Left ventricle myocardium inferior (tissue), 1 donor: ENCODE measurements at regions not wholly inside any gene's neighbourhood (a gene's known extent, or its start where the extent isn't known, plus 50 kb on each side); places are given as distances from the start of the nearest gene placed in this dataset.

ENCODE experiments used
- DNase-seq: peaks from one replicate; pipeline ENCODE4 v3.0.0-alpha.2; 2020
- H3K27ac ChIP-seq: fragments of 200-600 bp; replicated peaks from 2 replicates; pipeline ENCODE4 v1.8.0; 2021
- H3K27me3 ChIP-seq: fragments of 200-600 bp; 2 replicates; pipeline ENCODE4 v1.8.0; 2021; ENCODE audit warnings: low read depth
- H3K36me3 ChIP-seq: fragments of 200-600 bp; 2 replicates; pipeline ENCODE4 v1.8.0; 2021
- H3K4me1 ChIP-seq: fragments of 200-600 bp; 2 replicates; pipeline ENCODE4 v1.8.0; 2021
- H3K4me3 ChIP-seq: fragments of 200-600 bp; 2 replicates; pipeline ENCODE4 v1.8.0; 2021; ENCODE audit warnings: mild to moderate bottlenecking, moderate library complexity
- H3K9me3 ChIP-seq: fragments of 200-600 bp; replicated peaks from 2 replicates; pipeline ENCODE4 v1.8.0; 2021
- intact Hi-C: fragments of 100-400 bp; cut with micrococcal nuclease; formaldehyde crosslinking; loops from one replicate; pipeline ENCODE4 v1.11.0; 2022
- TF ChIP-seq, protein P1 (sequence below): fragments of 200-600 bp; IDR thresholded peaks from 2 replicates; pipeline ENCODE4 v1.8.0; 2021; ENCODE audit warnings: antibody characterized with exemption, mild to moderate bottlenecking, borderline replicate concordance
- donor health status: DM: no; HTN: yes; CAD: no; lungs with severe emphysema.

DNA sequence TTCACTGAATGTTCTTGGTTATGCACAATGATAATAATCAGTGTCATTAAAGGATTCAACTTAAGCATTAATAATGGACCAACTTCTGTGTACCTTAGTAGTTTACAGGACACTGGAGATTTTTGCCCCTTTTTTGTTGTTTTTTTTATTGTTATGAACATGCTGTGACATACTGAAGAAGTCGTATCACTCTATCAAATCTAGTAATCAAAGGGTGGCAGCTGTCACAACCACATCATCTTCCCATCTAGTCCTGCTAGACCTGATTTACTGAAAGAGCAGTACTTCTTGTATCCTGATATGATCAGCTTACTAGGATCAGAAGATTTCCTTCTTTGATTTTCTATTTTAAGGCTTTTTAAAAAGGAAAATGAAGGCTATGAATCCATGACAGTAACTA, 504.6 kb upstream of the CELF2 start:
- H3K4me1 ChIP-seq = peaks cover 4% of the 10 kb centered on the region
- no peak for DNase-seq
- no peak overlapping the region for H3K27ac ChIP-seq
- intact Hi-C loops = loop anchor here (5.0 kb wide), 1 partner anchor 434 kb away; no protein-coding TSS in a partner anchor
- no peaks in the 10 kb centered on the region for H3K9me3 ChIP-seq
- TF ChIP-seq, protein P1, sequence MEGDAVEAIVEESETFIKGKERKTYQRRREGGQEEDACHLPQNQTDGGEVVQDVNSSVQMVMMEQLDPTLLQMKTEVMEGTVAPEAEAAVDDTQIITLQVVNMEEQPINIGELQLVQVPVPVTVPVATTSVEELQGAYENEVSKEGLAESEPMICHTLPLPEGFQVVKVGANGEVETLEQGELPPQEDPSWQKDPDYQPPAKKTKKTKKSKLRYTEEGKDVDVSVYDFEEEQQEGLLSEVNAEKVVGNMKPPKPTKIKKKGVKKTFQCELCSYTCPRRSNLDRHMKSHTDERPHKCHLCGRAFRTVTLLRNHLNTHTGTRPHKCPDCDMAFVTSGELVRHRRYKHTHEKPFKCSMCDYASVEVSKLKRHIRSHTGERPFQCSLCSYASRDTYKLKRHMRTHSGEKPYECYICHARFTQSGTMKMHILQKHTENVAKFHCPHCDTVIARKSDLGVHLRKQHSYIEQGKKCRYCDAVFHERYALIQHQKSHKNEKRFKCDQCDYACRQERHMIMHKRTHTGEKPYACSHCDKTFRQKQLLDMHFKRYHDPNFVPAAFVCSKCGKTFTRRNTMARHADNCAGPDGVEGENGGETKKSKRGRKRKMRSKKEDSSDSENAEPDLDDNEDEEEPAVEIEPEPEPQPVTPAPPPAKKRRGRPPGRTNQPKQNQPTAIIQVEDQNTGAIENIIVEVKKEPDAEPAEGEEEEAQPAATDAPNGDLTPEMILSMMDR = no peak
- no peaks in the 10 kb centered on the region for H3K27me3 ChIP-seq
- H3K4me3 ChIP-seq = no peak overlapping the region
- H3K36me3 ChIP-seq = no peaks in the 10 kb centered on the region

DNA sequence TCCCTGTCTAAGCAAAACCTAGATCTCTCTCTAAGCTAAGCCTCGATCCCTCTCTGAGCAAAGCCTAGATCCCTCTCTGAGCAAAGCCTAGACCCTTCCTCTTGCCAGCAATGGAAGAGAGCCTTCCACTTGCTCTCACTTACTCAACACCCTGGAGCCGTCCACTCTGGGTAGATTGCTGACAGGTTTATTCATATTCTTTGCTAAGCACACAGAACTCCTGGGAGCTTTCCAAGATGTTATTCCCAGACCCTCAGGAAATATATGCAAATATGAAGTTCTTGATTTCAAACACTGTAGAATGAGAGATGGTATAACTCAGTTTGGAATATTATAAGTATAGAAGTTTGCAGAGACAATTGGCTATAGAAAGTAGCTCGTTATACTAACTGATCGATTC, 503.8 kb upstream of the CELF2 start:
- H3K4me1 ChIP-seq = peaks cover 4% of the 10 kb centered on the region
- H3K4me3 ChIP-seq = no peak overlapping the region
- DNase-seq = no peak
- TF ChIP-seq, protein P1 = no peak
- no peaks in the 10 kb centered on the region for H3K36me3 ChIP-seq
- intact Hi-C loops = loop anchor here (5.0 kb wide), 1 partner anchor 433 kb away; no protein-coding TSS in a partner anchor
- H3K9me3 ChIP-seq = no peaks in the 10 kb centered on the region
- H3K27ac ChIP-seq = no peak overlapping the region
- no peaks in the 10 kb centered on the region for H3K27me3 ChIP-seq

DNA sequence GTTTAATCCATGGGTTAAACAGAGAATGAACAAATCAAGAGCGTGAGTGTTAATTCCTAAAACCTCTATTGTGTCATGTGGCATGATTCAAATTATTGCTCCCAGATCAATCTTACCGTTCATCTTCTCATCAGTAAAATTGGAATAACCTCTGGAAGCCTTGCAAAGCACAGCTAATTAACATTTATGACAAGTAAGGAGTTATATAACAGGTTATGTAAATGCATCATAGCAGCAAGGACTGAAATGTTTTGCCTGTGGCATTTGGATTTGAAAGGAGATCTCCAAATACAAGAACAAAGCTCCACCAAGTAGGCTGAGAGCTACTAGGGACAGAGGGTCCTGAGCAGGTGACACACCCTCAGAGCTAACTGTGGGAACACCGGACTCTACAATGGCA, 502.9 kb upstream of the CELF2 start:
- no peaks in the 10 kb centered on the region for H3K36me3 ChIP-seq
- H3K4me1 ChIP-seq = peaks cover 4% of the 10 kb centered on the region
- no peak overlapping the region for H3K27ac ChIP-seq
- TF ChIP-seq, protein P1 = no peak
- no peaks in the 10 kb centered on the region for H3K9me3 ChIP-seq
- no peak overlapping the region for H3K4me3 ChIP-seq
- H3K27me3 ChIP-seq = no peaks in the 10 kb centered on the region
- no peak for DNase-seq
- intact Hi-C loops = loop anchor here (5.0 kb wide), 1 partner anchor 433 kb away; no protein-coding TSS in a partner anchor

DNA sequence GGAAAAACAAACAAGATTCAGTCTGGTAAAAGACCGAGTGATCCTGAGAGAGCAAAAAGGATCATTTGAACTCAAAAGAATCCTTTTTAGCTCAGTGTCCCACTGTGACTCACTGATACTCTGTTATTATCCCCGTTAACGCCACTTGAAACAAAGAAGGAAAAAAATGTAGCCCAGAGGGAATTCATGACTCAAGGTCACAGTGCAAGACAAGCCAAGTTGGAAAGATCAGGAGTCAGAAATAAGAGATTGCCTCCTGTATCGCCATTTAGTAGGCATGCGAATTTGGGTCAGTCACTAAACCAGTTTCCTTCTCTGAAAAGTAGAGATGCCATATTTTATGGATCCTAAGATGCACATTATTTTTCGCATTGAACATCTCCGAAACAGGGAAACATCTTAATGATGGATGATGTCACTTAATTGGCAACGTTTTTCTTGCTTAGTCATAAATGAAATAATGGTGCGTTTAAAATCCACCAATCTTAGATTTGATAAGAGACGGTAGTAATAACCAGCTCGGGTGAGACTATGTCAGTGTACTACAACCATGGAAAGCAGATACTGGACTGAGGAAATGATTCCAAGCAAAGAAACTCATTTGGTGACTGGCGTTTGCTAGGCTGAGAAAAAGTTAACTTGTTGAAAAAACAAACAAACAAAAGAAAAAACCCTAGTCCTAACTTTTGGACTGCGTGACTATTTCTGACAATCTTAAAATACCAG, 502.0 kb upstream of the CELF2 start:
- Histone ChIP-seq H3K36me3 (no peaks in the 10 kb centered on the region), H3K27ac (peak overlapping the region; percentile 53), H3K4me3 (no peak overlapping the region), H3K9me3 (no peaks in the 10 kb centered on the region), H3K27me3 (no peaks in the 10 kb centered on the region), H3K4me1 (peaks cover 4% of the 10 kb centered on the region)
- TF ChIP-seq, protein P1 = no peak
- intact Hi-C loops = no loop called here
- DNase-seq = no peak

DNA sequence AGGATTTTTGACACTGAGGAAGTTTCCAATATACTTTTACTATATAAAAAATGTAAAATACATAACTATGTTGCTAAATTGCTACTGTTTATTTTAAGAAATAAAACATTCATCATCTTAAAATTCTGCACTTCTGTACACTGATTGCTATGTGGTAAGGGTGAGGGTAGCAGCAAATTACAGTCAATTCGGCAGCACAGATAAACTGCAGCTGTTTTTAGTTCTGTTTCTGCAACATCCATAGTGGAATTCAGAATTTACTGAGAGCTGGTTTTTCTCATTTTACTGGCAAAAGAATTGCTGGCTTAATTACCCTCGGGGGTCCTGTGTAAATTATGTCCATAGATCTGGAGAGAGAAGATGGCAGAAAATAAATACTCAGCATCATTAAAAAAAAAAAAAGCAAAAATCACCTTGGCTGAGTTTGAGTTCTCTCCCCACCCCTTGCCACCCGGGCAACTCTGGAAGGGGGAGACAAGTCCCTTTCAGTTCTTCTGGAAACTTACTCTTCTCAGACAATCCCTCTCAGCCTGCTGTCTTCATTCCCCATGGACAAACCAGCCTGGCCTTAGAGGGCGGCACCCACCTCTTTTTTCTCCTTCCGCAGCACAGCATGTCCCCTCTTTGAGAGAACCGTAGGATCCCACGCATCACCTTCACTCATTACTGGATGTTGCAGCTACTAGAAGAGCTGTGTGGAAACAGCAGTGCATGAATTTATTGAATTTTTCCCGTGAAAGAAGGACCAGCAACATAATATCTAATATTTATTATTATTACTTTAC, 501.1 kb upstream of the CELF2 start:
- intact Hi-C loops = no loop called here
- H3K27me3 ChIP-seq = no peaks in the 10 kb centered on the region
- no peaks in the 10 kb centered on the region for H3K9me3 ChIP-seq

More for the DNA sequence above, 501.1 kb upstream of the CELF2 start:
- Histone ChIP-seq H3K27ac (peak overlapping the region; percentile 53), H3K4me1 (peaks cover 4% of the 10 kb centered on the region), H3K4me3 (no peak overlapping the region), H3K36me3 (no peaks in the 10 kb centered on the region)
- TF ChIP-seq, protein P1 = no peak
- DNase-seq = no peak
